ENCODE measurements at regions not wholly inside any gene's neighbourhood (a gene's known extent, or its start where the extent isn't known, plus 50 kb on each side); places are given as distances from the start of the nearest gene placed in this dataset.

GRCh38 chr6:170106906-170107525, 183.9 kb downstream of the DLL1 start:
- TF ChIP-seq ZFX (IDR thresholded peaks at IDR 0.05), result no peak
- TF ChIP-seq, protein P1, sequence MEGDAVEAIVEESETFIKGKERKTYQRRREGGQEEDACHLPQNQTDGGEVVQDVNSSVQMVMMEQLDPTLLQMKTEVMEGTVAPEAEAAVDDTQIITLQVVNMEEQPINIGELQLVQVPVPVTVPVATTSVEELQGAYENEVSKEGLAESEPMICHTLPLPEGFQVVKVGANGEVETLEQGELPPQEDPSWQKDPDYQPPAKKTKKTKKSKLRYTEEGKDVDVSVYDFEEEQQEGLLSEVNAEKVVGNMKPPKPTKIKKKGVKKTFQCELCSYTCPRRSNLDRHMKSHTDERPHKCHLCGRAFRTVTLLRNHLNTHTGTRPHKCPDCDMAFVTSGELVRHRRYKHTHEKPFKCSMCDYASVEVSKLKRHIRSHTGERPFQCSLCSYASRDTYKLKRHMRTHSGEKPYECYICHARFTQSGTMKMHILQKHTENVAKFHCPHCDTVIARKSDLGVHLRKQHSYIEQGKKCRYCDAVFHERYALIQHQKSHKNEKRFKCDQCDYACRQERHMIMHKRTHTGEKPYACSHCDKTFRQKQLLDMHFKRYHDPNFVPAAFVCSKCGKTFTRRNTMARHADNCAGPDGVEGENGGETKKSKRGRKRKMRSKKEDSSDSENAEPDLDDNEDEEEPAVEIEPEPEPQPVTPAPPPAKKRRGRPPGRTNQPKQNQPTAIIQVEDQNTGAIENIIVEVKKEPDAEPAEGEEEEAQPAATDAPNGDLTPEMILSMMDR (conservative IDR thresholded peaks at IDR 0.05), result no peak
- H3K27ac ChIP-seq, result no peak overlapping the region

DNA sequence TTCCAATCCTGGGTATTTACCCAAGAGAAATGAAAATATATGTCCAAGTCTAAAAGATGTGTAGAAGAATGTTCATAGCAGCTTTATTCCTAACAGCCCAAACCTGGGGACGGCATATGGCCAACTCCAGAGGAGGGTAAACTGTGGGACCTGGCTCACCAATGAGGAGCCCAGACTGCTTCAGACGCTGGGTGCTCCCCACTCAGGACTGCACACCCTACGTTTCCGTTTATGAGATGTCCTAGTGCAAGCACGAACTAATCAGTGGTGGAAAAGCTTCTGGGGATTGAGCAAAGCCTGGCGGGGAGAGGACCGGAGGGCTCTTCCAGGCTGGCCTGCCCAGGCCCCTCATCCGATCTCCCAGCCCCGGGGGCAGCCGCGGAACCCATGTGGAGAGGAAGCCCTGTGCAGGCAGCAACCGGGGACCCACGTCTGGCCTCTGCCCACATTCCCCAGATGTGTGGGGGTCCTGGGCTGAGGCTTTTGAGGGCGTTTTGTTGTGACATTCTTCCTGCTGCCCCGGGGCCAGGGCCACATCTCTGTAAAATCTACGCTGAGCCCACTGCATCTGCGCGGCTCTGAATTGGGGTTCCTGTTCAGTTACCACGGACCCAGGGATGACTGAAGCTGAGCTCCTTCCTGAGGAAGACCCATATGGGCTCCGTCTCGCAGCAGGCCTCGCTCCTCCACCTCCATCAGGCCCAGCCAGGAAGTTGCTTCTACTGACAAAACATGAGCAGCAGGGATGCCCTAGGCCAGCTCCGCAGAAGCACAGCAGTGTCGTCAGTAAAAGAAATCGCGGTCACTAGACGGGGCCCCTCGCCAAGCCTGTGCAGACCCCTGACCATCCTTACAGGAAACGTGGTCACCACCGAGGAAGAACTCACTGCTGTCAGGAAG, 188.0 kb downstream of the DLL1 start:
- TF ChIP-seq, protein P1 (conservative IDR thresholded peaks at IDR 0.05), result no peak
- TF ChIP-seq ZFX (IDR thresholded peaks at IDR 0.05), result no peak
- no peak overlapping the region for H3K27ac ChIP-seq

DNA sequence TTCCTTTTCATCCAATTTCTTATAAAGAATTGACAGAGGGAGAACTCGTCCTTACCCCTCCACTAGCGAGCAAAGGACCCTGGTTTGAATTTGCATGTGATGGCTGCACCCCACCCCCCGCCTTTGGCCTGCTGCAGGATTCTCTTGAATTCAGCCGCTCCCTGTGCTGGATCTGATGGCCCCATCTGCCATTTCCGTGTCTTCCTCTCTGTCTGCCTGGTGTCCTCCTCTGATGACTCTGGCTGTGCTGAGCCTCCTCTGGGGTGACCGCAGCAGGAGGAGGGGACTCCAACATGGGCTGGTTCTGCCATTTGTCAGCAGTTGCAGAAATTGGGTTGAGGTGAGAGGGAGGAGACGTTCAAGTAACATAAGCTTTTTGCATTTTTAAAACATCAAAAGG, 188.8 kb downstream of the DLL1 start:
- H3K27ac ChIP-seq, result no peak overlapping the region
- TF ChIP-seq ZFX (IDR thresholded peaks at IDR 0.05), result no peak
- TF ChIP-seq, protein P1 (conservative IDR thresholded peaks at IDR 0.05), result no peak

DNA sequence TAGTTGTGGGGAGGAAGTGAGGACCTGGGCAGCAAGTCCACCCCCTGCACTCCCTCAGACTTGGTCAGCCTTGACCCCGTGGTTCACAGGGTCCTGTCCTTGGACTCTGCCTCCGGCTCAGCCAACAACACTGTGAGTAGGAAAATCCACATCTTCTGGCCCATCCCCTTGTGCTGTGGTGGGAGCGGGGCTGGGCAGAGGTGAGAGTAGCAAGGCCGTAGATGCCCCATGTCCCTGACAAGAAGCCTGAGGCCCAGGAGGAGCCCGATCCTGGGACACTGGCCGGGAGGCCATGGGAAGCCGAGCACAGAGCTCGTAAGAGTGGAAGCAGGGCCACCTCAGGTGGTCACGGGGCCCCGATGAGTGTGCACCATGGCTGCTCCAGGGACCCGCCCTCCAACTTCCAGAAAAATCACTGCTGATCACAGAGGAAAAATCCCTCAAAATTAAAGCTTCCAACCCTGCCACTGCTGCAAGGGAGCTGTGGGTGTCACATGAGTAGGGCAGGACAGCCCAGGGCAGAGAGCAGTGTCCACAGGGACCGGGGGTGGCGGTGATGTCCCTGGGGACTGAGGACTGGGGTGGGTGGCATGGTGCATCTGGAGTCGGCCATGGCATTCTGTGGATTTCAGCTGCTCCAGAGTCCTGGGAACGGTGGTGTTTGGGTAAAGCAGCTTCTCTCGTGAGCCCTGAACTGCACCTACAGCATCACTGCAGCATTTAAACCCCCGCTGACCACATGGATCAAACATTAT, 189.4 kb downstream of the DLL1 start:
- H3K27ac ChIP-seq, result no peak overlapping the region
- TF ChIP-seq ZFX (IDR thresholded peaks at IDR 0.05), result no peak
- TF ChIP-seq, protein P1 (conservative IDR thresholded peaks at IDR 0.05), result no peak

- H3K27ac ChIP-seq, result no peak overlapping the region
- TF ChIP-seq, protein P1 (conservative IDR thresholded peaks at IDR 0.05), result no peak
- TF ChIP-seq ZFX (IDR thresholded peaks at IDR 0.05), result no peak
Measured at GRCh38 chr6:170100046-170100445, 190.8 kb downstream of the DLL1 start.

- TF ChIP-seq, protein P1 (conservative IDR thresholded peaks at IDR 0.05), result no peak
- TF ChIP-seq ZFX (IDR thresholded peaks at IDR 0.05), result no peak
- H3K27ac ChIP-seq, result no peak overlapping the region
Measured at GRCh38 chr6:170099387-170099786, 191.5 kb downstream of the DLL1 start.

Data from C4-2B (cell line).